ENCODE measurements at regions not wholly inside any gene's neighbourhood (a gene's known extent, or its start where the extent isn't known, plus 50 kb on each side); places are given as distances from the start of the nearest gene placed in this dataset.
A peak's percentile ranks its signal among the peaks of the same experiment; 100 is the strongest.

DNA sequence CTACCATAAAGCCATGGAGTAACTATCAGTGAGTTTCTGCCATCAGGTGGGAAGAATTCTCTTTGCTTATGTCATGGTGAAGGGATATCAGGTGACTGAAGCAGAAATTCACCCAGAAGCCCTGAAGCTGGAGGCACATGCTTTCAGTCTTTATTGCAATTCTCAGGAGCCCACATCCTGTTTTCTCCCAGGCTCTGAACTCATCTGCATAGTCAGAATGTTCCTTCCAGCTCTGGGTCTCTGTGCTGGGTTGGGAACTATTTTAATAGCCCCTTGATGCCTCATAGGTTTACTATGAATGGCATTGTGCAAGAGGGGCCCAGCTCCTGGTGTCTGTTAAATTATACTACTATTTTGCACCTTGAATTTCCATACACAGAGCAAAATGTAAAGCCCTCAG, 198.4 kb upstream of the SOX9 start:
- Histone ChIP-seq H3K9me3 (ENCODE audit: control insufficient read depth, low read length) (no peaks in the 10 kb centered on the region), H3K4me1 (ENCODE audit: control insufficient read depth in 1 of 2, insufficient read depth in 2 of 2, low read length in 2 of 2) (no peaks in the 10 kb centered on the region), H3K27ac (ENCODE audit: low read depth in 1 of 2, low read length in 2 of 2) (no peak overlapping the region), H3K27me3 (ENCODE audit: control insufficient read depth in 1 of 2, insufficient read depth in 2 of 2, low read length in 1 of 2) (no peaks in the 10 kb centered on the region), H3K36me3 (ENCODE audit: control insufficient read depth in 1 of 2, insufficient read depth in 2 of 2, low read length in 1 of 2) (no peaks in the 10 kb centered on the region), H3K4me3 (ENCODE audit: low read length in 2 of 2) (no peak overlapping the region)
- ATAC-seq (ENCODE audit: low FRiP score) = no peak
- no peak for DNase-seq
- intact Hi-C loops (cut with DNase I) = no loop called here

DNA sequence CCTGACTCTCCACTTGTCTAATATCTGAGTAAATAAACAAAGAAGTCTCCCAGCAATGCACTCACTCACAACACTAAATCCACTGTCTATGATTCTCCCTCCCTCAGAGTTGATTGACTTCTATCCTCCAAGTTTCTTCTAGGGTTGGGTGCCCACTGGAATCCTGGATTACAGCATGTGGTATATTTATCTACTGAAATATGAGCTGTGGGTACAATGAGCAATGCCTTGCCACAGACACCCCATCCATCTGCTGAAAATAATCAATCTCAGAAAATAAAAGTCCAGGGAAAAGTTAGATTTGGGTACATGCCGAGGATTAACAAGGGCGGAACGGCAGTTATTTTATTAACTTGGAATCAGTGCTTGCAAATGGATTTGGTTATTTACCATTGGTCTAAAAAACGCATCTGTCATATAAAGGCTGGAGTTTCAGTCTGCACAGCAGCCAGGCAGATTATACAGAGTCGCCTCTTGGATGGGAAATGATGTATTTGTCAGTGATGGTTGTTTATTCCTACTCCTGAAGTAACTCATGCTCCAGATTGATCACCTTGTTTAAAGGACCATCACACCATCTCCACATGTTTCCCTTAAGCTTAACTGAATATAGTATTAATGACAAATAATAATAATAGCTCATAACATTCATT, 193.9 kb upstream of the SOX9 start:
- intact Hi-C loops (cut with DNase I) = no loop called here
- Histone ChIP-seq H3K27me3 (ENCODE audit: control insufficient read depth in 1 of 2, insufficient read depth in 2 of 2, low read length in 1 of 2) (no peaks in the 10 kb centered on the region), H3K4me1 (ENCODE audit: control insufficient read depth in 1 of 2, insufficient read depth in 2 of 2, low read length in 2 of 2) (no peaks in the 10 kb centered on the region), H3K36me3 (ENCODE audit: control insufficient read depth in 1 of 2, insufficient read depth in 2 of 2, low read length in 1 of 2) (no peaks in the 10 kb centered on the region), H3K4me3 (ENCODE audit: low read length in 2 of 2) (no peak overlapping the region), H3K9me3 (ENCODE audit: control insufficient read depth, low read length) (no peaks in the 10 kb centered on the region), H3K27ac (ENCODE audit: low read depth in 1 of 2, low read length in 2 of 2) (no peak overlapping the region)
- 58 to 80% methylated on average over 5 of the region's 5 CpGs for WGBS, 2 donors
- ATAC-seq (ENCODE audit: low FRiP score) = no peak
- no peak for DNase-seq

DNA sequence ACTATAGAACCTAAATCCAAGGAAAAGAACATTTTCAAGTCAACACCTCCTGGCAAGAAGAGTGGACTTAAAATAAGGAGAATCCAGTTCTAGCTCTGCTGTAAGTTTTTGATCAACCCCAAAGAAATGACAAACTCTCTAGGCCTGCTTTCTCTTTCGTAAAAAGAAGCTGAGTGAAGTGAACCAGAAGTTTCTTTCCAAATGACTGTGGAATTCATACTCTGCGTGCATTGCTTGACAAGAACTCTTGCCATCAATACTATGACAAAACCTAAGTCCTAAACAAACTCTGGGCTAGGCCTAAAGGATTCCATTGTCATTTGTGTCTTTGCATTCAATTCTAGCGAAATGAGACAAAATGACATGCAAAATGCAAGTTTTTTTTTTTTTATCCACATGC, 187.5 kb upstream of the SOX9 start:
- no peaks in the 10 kb centered on the region for H3K27me3 ChIP-seq (ENCODE audit: control insufficient read depth in 1 of 2, insufficient read depth in 2 of 2, low read length in 1 of 2)
- H3K4me3 ChIP-seq (ENCODE audit: low read length in 2 of 2) = no peak overlapping the region
- H3K4me1 ChIP-seq (ENCODE audit: control insufficient read depth in 1 of 2, insufficient read depth in 2 of 2, low read length in 2 of 2) = no peaks in the 10 kb centered on the region
- DNase-seq (no peak), ATAC-seq (ENCODE audit: low FRiP score) (no peak)
- no peak overlapping the region for H3K27ac ChIP-seq (ENCODE audit: low read depth in 1 of 2, low read length in 2 of 2)
- H3K36me3 ChIP-seq (ENCODE audit: control insufficient read depth in 1 of 2, insufficient read depth in 2 of 2, low read length in 1 of 2) = no peaks in the 10 kb centered on the region
- intact Hi-C loops (cut with DNase I) = no loop called here
- 94 to 96% methylated on average over 3 of the region's 3 CpGs for WGBS, 2 donors
- no peaks in the 10 kb centered on the region for H3K9me3 ChIP-seq (ENCODE audit: control insufficient read depth, low read length)

DNA sequence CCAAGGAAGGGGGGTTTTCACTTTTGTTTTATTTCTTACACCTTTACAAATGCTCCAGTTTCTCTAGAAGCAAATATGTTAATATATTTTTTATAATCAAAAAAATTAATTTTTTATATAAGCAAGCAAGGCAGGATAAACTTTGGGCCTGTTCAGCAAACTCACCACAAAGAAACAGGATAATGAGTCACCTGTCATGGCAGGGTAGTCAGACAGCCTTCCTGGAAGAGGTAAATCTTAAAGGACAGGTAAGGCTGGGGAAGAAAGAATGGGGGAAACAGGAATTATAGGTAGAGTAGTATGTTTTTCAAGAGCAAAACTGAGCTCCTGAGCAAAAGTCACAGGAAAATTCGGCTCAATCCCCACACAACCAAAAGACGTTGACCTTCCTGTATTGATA, 186.3 kb upstream of the SOX9 start:
- H3K36me3 ChIP-seq (ENCODE audit: control insufficient read depth in 1 of 2, insufficient read depth in 2 of 2, low read length in 1 of 2) = no peaks in the 10 kb centered on the region
- 94 to 97% methylated on average over 2 of the region's 2 CpGs for WGBS, 2 donors
- no peaks in the 10 kb centered on the region for H3K27me3 ChIP-seq (ENCODE audit: control insufficient read depth in 1 of 2, insufficient read depth in 2 of 2, low read length in 1 of 2)
- intact Hi-C loops (cut with DNase I) = no loop called here
- no peak for DNase-seq
- ATAC-seq (ENCODE audit: low FRiP score) = no peak
- no peaks in the 10 kb centered on the region for H3K4me1 ChIP-seq (ENCODE audit: control insufficient read depth in 1 of 2, insufficient read depth in 2 of 2, low read length in 2 of 2)
- H3K27ac ChIP-seq (ENCODE audit: low read depth in 1 of 2, low read length in 2 of 2) = no peak overlapping the region
- H3K9me3 ChIP-seq (ENCODE audit: control insufficient read depth, low read length) = no peaks in the 10 kb centered on the region
- no peak overlapping the region for H3K4me3 ChIP-seq (ENCODE audit: low read length in 2 of 2)

DNA sequence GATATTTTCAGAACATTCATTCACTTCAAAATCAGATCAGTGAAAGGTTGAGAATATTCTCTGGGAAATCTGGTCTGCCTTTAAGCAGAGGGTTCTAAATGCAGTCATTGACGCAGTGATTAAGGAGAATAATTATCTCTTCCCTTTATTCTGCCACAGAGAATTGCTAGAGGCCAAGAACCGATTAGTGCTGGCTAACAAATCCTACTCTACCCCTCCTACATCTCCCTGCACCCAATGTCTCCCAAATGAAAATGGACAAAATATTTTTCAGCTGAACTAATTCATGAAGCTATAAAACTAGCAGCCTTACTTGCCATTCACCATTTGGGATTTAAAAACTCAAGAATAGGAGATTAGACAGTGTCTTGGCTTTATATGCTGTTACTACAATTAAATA, 185.5 kb upstream of the SOX9 start:
- no peak for ATAC-seq (ENCODE audit: low FRiP score)
- Histone ChIP-seq H3K9me3 (ENCODE audit: control insufficient read depth, low read length) (no peaks in the 10 kb centered on the region), H3K4me1 (ENCODE audit: control insufficient read depth in 1 of 2, insufficient read depth in 2 of 2, low read length in 2 of 2) (no peaks in the 10 kb centered on the region), H3K27me3 (ENCODE audit: control insufficient read depth in 1 of 2, insufficient read depth in 2 of 2, low read length in 1 of 2) (no peaks in the 10 kb centered on the region), H3K4me3 (ENCODE audit: low read length in 2 of 2) (no peak overlapping the region), H3K27ac (ENCODE audit: low read depth in 1 of 2, low read length in 2 of 2) (no peak overlapping the region), H3K36me3 (ENCODE audit: control insufficient read depth in 1 of 2, insufficient read depth in 2 of 2, low read length in 1 of 2) (no peaks in the 10 kb centered on the region)
- WGBS, 2 donors = 43% methylated on average over 2 of the region's 2 CpGs
- intact Hi-C loops (cut with DNase I) = no loop called here
- DNase-seq = no peak

DNA sequence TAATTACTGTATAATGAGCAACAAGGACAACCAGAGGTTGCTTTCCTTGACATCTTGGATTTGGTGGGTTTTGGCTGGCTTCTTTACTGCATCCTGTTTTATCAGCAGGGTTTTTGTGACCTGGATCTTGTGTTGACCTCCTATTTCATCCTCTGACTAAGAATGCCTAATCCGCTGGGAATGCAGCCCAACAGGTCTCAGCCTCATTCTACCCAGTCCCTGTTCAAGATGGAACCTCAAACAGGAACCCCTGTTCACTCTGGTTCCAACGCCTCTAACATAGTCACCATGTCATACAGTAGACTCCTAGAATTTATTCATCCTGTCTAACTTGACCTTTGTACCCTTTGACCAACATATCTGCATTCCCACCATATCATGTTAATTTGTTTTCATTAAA, 183.8 kb upstream of the SOX9 start:
- no peak overlapping the region for H3K27ac ChIP-seq (ENCODE audit: low read depth in 1 of 2, low read length in 2 of 2)

DNA sequence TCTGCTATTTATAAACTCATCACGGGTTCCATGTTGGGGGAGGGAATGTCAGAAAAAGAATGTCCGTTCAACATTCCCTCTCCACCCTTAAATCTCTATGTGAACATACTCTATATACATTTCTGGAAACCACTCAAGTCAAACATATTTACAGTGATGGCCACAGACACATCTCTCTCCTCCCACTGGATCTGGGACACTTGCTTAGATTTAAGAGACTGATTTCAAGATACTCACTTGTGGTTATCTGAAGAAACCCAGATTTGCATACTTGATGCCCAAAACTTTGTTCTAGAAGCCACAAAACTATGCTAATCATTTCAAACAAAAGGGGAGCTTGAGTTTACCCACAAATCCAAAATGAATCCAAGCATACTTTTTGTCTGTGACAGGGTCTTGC, 182.9 kb upstream of the SOX9 start:
- no peak overlapping the region for H3K27ac ChIP-seq (ENCODE audit: low read depth in 1 of 2, low read length in 2 of 2)
- ATAC-seq (ENCODE audit: low FRiP score) (no peak), DNase-seq (no peak)
- no peak overlapping the region for H3K4me3 ChIP-seq (ENCODE audit: low read length in 2 of 2)
- H3K36me3 ChIP-seq (ENCODE audit: control insufficient read depth in 1 of 2, insufficient read depth in 2 of 2, low read length in 1 of 2) = no peaks in the 10 kb centered on the region
- intact Hi-C loops (cut with DNase I) = no loop called here
- H3K27me3 ChIP-seq (ENCODE audit: control insufficient read depth in 1 of 2, insufficient read depth in 2 of 2, low read length in 1 of 2) = no peaks in the 10 kb centered on the region
- 33 to 45% methylated on average over 2 of the region's 2 CpGs for WGBS, 2 donors
- no peaks in the 10 kb centered on the region for H3K4me1 ChIP-seq (ENCODE audit: control insufficient read depth in 1 of 2, insufficient read depth in 2 of 2, low read length in 2 of 2)
- peaks cover 3% of the 10 kb centered on the region for H3K9me3 ChIP-seq (ENCODE audit: control insufficient read depth, low read length)

More for the DNA sequence above, 183.8 kb upstream of the SOX9 start:
- intact Hi-C loops (cut with DNase I) = no loop called here
- DNase-seq (no peak), ATAC-seq (ENCODE audit: low FRiP score) (no peak)
- Histone ChIP-seq H3K9me3 (ENCODE audit: control insufficient read depth, low read length) (no peaks in the 10 kb centered on the region), H3K4me3 (ENCODE audit: low read length in 2 of 2) (no peak overlapping the region), H3K27me3 (ENCODE audit: control insufficient read depth in 1 of 2, insufficient read depth in 2 of 2, low read length in 1 of 2) (no peaks in the 10 kb centered on the region), H3K4me1 (ENCODE audit: control insufficient read depth in 1 of 2, insufficient read depth in 2 of 2, low read length in 2 of 2) (no peaks in the 10 kb centered on the region), H3K36me3 (ENCODE audit: control insufficient read depth in 1 of 2, insufficient read depth in 2 of 2, low read length in 1 of 2) (no peaks in the 10 kb centered on the region)
- WGBS, 2 donors = 89 to 98% methylated on average over 2 of the region's 2 CpGs

DNA sequence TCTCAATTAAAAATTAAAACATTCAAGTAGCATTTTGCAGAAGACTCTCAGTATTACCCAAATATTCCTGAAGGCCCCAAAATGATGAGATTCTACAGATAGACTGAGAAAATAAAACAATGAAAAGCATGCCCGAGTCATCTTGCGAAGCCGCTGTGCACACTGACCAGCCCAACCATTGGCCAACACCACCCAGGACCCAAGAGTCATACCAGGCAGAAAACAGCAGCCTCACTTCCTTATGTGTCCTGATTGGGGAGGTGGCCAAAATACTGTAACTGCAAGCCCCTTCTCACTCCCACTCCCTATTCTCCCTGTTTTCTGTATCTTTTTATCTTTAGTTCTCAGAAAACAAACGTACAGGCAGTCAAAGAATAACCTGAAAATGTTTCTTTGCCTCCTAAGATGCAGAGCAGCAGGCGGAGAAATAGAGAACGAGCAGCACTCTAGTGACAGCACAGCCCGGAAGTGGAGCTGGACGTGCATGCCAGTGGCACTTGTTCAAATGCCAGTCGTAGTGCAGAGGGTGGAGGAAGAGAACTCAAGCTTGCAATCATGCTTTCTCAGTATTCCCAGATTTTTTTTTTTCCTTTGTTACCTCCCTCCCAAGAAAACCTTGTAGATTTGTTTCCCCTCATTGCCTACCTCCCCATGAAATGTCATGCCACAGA, 182.3 kb upstream of the SOX9 start:
- no peaks in the 10 kb centered on the region for H3K4me1 ChIP-seq (ENCODE audit: control insufficient read depth in 1 of 2, insufficient read depth in 2 of 2, low read length in 2 of 2)
- DNase-seq (peak in 1 of 2 donors; percentile 47), ATAC-seq (ENCODE audit: low FRiP score) (no peak)
- no peak overlapping the region for H3K27ac ChIP-seq (ENCODE audit: low read depth in 1 of 2, low read length in 2 of 2)
- H3K9me3 ChIP-seq (ENCODE audit: control insufficient read depth, low read length) = peaks cover 3% of the 10 kb centered on the region
- 25 to 28% methylated on average over 9 of the region's 9 CpGs for WGBS, 2 donors
- intact Hi-C loops (cut with DNase I) = no loop called here
- H3K4me3 ChIP-seq (ENCODE audit: low read length in 2 of 2) = no peak overlapping the region
- H3K36me3 ChIP-seq (ENCODE audit: control insufficient read depth in 1 of 2, insufficient read depth in 2 of 2, low read length in 1 of 2) = no peaks in the 10 kb centered on the region
- H3K27me3 ChIP-seq (ENCODE audit: control insufficient read depth in 1 of 2, insufficient read depth in 2 of 2, low read length in 1 of 2) = no peaks in the 10 kb centered on the region

DNA sequence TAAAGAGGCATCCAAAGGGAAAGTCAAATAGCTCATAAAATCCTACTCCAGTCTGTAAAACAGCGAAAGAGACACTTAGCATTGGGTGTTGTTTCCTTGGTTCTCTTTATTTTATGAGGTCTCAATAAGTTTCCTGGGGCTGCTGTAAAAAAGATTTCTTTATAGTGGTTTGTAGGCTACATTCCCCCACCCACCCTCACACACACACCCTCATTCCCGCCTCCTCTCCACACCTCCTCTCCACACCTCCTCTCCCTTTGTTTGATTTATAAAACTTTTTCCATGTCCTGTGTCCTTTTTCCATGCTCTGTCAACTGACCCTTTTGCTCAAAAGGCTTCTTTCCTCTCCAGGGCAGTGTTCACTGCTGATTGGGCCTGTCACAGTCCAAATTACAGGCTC, 178.9 kb upstream of the SOX9 start:
- no peak overlapping the region for H3K27ac ChIP-seq (ENCODE audit: low read depth in 1 of 2, low read length in 2 of 2)
- no peaks in the 10 kb centered on the region for H3K27me3 ChIP-seq (ENCODE audit: control insufficient read depth in 1 of 2, insufficient read depth in 2 of 2, low read length in 1 of 2)
- intact Hi-C loops (cut with DNase I) = no loop called here
- H3K36me3 ChIP-seq (ENCODE audit: control insufficient read depth in 1 of 2, insufficient read depth in 2 of 2, low read length in 1 of 2) = no peaks in the 10 kb centered on the region
- H3K4me3 ChIP-seq (ENCODE audit: low read length in 2 of 2) = no peak overlapping the region
- peaks cover 3% of the 10 kb centered on the region for H3K9me3 ChIP-seq (ENCODE audit: control insufficient read depth, low read length)
- WGBS, 2 donors = 84 to 88% methylated on average over 2 of the region's 2 CpGs
- no peak for DNase-seq
- no peak for ATAC-seq (ENCODE audit: low FRiP score)
- no peaks in the 10 kb centered on the region for H3K4me1 ChIP-seq (ENCODE audit: control insufficient read depth in 1 of 2, insufficient read depth in 2 of 2, low read length in 2 of 2)
